Inflammatory macrophage (primary cell): ENCODE measurements at regions not wholly inside any gene's neighbourhood (a gene's known extent, or its start where the extent isn't known, plus 50 kb on each side); places are given as distances from the start of the nearest gene placed in this dataset.

Source experiments
- DNase-seq, 2 donors: peaks; one replicate each; pipeline ENCODE4 v3.0.0-alpha.2; 2020 to 2022

- no peak for DNase-seq
These were observed 201.2 kb downstream of the CBLN2 start for GRCh38 chr18:72342933-72343332.

GRCh38 chr18:72339976-72340375 lies 204.2 kb downstream of the CBLN2 start:
- no peak for DNase-seq

- no peak for DNase-seq
These were observed 207.4 kb downstream of the CBLN2 start for GRCh38 chr18:72336786-72337185.

GRCh38 chr18:72329533-72329932 lies 214.6 kb downstream of the CBLN2 start:
- DNase-seq, result no peak

- no peak for DNase-seq
These were observed 218.8 kb downstream of the CBLN2 start for GRCh38 chr18:72325307-72325706.

GRCh38 chr18:72324677-72325076 lies 219.5 kb downstream of the CBLN2 start:
- no peak for DNase-seq

- DNase-seq, result no peak
These were observed 227.6 kb downstream of the CBLN2 start for GRCh38 chr18:72316497-72316896.

- DNase-seq, result no peak
These were observed 260.8 kb downstream of the CBLN2 start for GRCh38 chr18:72283148-72283925.

- DNase-seq, result no peak
These were observed 271.1 kb downstream of the CBLN2 start for GRCh38 chr18:72273025-72273424.

GRCh38 chr18:72261590-72261989 lies 282.6 kb downstream of the CBLN2 start:
- DNase-seq, result no peak

GRCh38 chr18:72246076-72246475 lies 298.1 kb downstream of the CBLN2 start:
- no peak for DNase-seq

GRCh38 chr18:72235422-72235821 lies 308.7 kb downstream of the CBLN2 start:
- DNase-seq, result no peak

- DNase-seq, result no peak
These were observed 311.0 kb downstream of the CBLN2 start for GRCh38 chr18:72233106-72233505.

- DNase-seq, result no peak
These were observed 311.5 kb downstream of the CBLN2 start for GRCh38 chr18:72232644-72233043.

- DNase-seq, result no peak
These were observed 318.2 kb downstream of the CBLN2 start for GRCh38 chr18:72225958-72226357.

GRCh38 chr18:72223733-72224132 lies 320.4 kb downstream of the CBLN2 start:
- DNase-seq, result no peak

- DNase-seq, result no peak
These were observed 335.0 kb downstream of the CBLN2 start for GRCh38 chr18:72208920-72209676.

GRCh38 chr18:72207280-72207679 lies 336.9 kb downstream of the CBLN2 start:
- no peak for DNase-seq

GRCh38 chr18:72206814-72207213 lies 337.3 kb downstream of the CBLN2 start:
- DNase-seq, result no peak

- no peak for DNase-seq
These were observed 343.1 kb downstream of the CBLN2 start for GRCh38 chr18:72201032-72201431.

GRCh38 chr18:72197591-72197990 lies 346.6 kb downstream of the CBLN2 start:
- no peak for DNase-seq

GRCh38 chr18:72194072-72194471 lies 350.1 kb downstream of the CBLN2 start:
- DNase-seq, result no peak

GRCh38 chr18:72187956-72188355 lies 356.2 kb downstream of the CBLN2 start:
- DNase-seq, result no peak

- DNase-seq, result no peak
These were observed 362.8 kb downstream of the CBLN2 start for GRCh38 chr18:72181241-72181764.
